A673 (cell line): ENCODE measurements at regions not wholly inside any gene's neighbourhood (a gene's known extent, or its start where the extent isn't known, plus 50 kb on each side); places are given as distances from the start of the nearest gene placed in this dataset.

Experiments
- CTCF ChIP-seq: fragments of 300-800, 200-600 bp; sonication (generic); conservative IDR thresholded peaks from 2 replicates; pipeline ENCODE4 v1.5.1; 2017; ENCODE audit warnings: low read depth, mild to moderate bottlenecking, antibody characterized with exemption, low read length, moderate library complexity, mixed read lengths
- EZH2 ChIP-seq: fragments of 200-600 bp; sonication (generic); IDR thresholded peaks from 2 replicates; pipeline ENCODE4 v1.6.1; 2017; ENCODE audit warnings: borderline replicate concordance, low read depth, mild to moderate bottlenecking, mixed read lengths, antibody characterized with exemption, low read length; ENCODE audit not compliant: poor library complexity, severe bottlenecking

DNA sequence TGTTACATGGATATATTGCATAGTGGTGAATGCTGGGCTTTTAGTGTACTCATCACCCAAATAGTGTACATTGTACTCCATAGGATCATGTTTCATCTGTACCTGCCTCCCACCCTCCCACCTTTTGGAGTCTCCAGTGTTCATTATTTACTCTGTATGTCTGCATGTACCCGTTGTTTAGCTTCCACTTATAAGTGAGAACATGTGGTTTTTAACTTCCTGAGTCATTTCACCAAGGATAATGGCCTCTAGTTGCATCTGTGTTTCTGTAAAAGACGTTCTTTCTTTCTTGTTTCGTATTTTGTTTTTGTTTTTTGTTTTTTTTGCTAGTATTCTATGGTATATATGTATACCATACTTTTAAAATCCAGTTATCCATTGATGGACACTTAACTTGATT lies 107.5 kb downstream of the MSTN start:
- TF ChIP-seq CTCF (no peak), EZH2 (no peak)
